ENCODE measurements at regions not wholly inside any gene's neighbourhood (a gene's known extent, or its start where the extent isn't known, plus 50 kb on each side); places are given as distances from the start of the nearest gene placed in this dataset.

- no peak for DNase-seq (ENCODE audit: low read depth)
- Histone ChIP-seq H3K27me3 (ENCODE audit: control insufficient read depth, insufficient read depth, low read length) (no peaks in the 10 kb centered on the region), H3K4me3 (ENCODE audit: low read depth, low read length) (no peak overlapping the region), H3K36me3 (ENCODE audit: control insufficient read depth, insufficient read depth, low read length) (no peaks in the 10 kb centered on the region)
- no peak for TF ChIP-seq CTCF (IDR thresholded peaks at IDR 0.05; ENCODE audit: insufficient read depth, low read length, poor library complexity, severe bottlenecking)
Measured at GRCh38 chr5:163968651-163969050, 463.2 kb downstream of the MAT2B start.

DNA sequence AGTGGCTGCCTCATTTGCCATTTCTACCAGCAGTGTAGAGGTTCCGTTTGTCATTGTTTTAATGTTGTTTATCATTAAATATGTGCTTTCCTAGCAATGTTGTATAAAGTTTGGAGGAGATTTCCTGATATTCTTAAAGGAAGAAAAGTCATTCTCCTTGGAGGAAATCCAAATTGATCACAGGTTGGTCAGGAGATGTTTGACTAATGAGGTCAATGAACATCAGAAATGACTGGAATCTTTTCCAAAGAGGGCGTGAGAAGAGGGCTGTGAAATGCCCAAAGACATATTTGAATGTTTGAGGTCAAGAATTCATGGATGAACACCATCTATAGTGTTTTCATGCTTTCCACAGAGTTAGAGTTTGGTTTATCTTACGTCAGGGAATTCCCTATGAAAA lies 471.3 kb downstream of the MAT2B start:
- DNase-seq (ENCODE audit: low read depth), result no peak
- Histone ChIP-seq H3K27me3 (ENCODE audit: control insufficient read depth, insufficient read depth, low read length) (no peaks in the 10 kb centered on the region), H3K36me3 (ENCODE audit: control insufficient read depth, insufficient read depth, low read length) (no peaks in the 10 kb centered on the region), H3K4me3 (ENCODE audit: low read depth, low read length) (no peak overlapping the region)
- TF ChIP-seq CTCF (IDR thresholded peaks at IDR 0.05; ENCODE audit: insufficient read depth, low read length, poor library complexity, severe bottlenecking), result no peak

DNA sequence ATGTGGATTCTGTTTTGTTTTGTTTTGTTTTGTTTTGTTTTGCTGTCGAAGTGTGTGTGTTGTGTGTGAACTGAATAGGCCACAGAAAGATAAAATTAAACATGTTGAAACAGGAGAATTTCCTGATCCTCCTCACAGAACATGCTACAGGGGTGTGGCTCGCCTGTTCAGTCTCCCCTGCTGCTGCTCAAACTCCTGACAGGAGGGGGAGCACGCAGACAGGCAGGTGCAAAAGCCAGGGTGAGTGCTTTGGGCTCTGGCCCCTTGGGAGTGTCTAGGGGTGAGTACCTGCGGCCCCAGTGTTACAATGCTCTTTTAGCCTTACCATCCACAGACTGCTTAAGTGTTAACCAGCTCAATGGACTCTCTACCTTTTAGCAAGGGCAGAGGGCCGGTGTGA lies 473.5 kb downstream of the MAT2B start:
- Histone ChIP-seq H3K36me3 (ENCODE audit: control insufficient read depth, insufficient read depth, low read length) (no peaks in the 10 kb centered on the region), H3K4me3 (ENCODE audit: low read depth, low read length) (no peak overlapping the region), H3K27me3 (ENCODE audit: control insufficient read depth, insufficient read depth, low read length) (no peaks in the 10 kb centered on the region)
- no peak for TF ChIP-seq CTCF (IDR thresholded peaks at IDR 0.05; ENCODE audit: insufficient read depth, low read length, poor library complexity, severe bottlenecking)
- no peak for DNase-seq (ENCODE audit: low read depth)

- TF ChIP-seq CTCF (IDR thresholded peaks at IDR 0.05; ENCODE audit: insufficient read depth, low read length, poor library complexity, severe bottlenecking), result no peak
- Histone ChIP-seq H3K36me3 (ENCODE audit: control insufficient read depth, insufficient read depth, low read length) (no peaks in the 10 kb centered on the region), H3K4me3 (ENCODE audit: low read depth, low read length) (no peak overlapping the region), H3K27me3 (ENCODE audit: control insufficient read depth, insufficient read depth, low read length) (no peaks in the 10 kb centered on the region)
- no peak for DNase-seq (ENCODE audit: low read depth)
Measured at GRCh38 chr5:163988566-163988965, 483.1 kb downstream of the MAT2B start.

DNA sequence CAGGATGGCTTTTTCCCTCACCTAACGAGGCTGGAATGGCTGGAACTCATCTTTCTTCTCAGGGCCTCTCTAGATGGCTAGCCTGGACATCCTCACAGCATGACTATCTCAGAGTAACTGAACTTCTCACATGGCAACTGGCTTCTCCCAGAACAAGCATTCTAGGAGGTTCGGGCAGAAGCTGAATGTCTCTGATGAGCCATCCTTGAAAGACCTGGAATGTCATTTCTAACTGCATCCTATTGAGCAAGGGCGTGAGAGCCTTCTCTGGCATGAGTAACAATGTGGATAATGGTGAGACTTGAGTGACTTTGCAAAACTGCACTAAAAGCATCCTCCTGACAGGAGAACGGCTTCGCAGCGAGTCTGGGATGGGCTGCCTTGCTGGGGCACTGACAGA lies 487.7 kb downstream of the MAT2B start:
- no peaks in the 10 kb centered on the region for H3K36me3 ChIP-seq (ENCODE audit: control insufficient read depth, insufficient read depth, low read length)
- no peak for DNase-seq (ENCODE audit: low read depth)
- no peaks in the 10 kb centered on the region for H3K27me3 ChIP-seq (ENCODE audit: control insufficient read depth, insufficient read depth, low read length)
- no peak overlapping the region for H3K4me3 ChIP-seq (ENCODE audit: low read depth, low read length)
- no peak for TF ChIP-seq CTCF (IDR thresholded peaks at IDR 0.05; ENCODE audit: insufficient read depth, low read length, poor library complexity, severe bottlenecking)

DNA sequence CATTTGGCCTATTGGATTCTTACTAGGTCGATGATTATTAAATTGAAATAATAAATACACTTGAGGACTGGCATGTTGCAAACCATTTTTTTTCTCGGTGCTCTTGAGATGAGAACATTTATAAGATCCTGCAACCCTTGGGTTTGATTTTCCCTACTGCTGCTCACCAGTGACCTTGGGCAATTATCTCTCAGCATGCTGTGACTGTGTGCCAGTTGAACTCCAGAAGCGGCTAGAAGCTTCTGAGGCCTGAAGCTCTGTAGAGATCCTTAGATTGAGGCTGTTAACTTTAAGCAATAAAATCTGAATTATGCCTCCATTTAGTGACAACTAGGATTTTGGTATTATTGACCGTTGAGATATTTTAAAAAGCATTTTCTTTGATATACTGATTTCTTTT lies 489.8 kb downstream of the MAT2B start:
- no peak for DNase-seq (ENCODE audit: low read depth)
- TF ChIP-seq CTCF (IDR thresholded peaks at IDR 0.05; ENCODE audit: insufficient read depth, low read length, poor library complexity, severe bottlenecking), result no peak
- H3K27me3 ChIP-seq (ENCODE audit: control insufficient read depth, insufficient read depth, low read length), result no peaks in the 10 kb centered on the region

More for the DNA sequence above, 489.8 kb downstream of the MAT2B start:
- H3K36me3 ChIP-seq (ENCODE audit: control insufficient read depth, insufficient read depth, low read length), result no peaks in the 10 kb centered on the region
- H3K4me3 ChIP-seq (ENCODE audit: low read depth, low read length), result no peak overlapping the region

Data from kidney epithelial cell (primary cell).